Breast epithelium (tissue), 3 donors: ENCODE measurements at regions not wholly inside any gene's neighbourhood (a gene's known extent, or its start where the extent isn't known, plus 50 kb on each side); places are given as distances from the start of the nearest gene placed in this dataset.

Source experiments
- POLR2A ChIP-seq: fragments of 450-650 bp; IDR thresholded peaks from one replicate; pipeline ENCODE4 v1.6.1; 2016; ENCODE audit warnings: antibody characterized with exemption, mild to moderate bottlenecking, moderate library complexity
- TF ChIP-seq, protein P1 (sequence below), 3 donors: fragments of 450-650 bp; IDR thresholded peaks; one replicate each; pipeline ENCODE4 v1.5.1; 2016 to 2017; ENCODE audit warnings: antibody characterized with exemption in 3 of 3, mild to moderate bottlenecking in 3 of 3, moderate library complexity in 3 of 3

DNA sequence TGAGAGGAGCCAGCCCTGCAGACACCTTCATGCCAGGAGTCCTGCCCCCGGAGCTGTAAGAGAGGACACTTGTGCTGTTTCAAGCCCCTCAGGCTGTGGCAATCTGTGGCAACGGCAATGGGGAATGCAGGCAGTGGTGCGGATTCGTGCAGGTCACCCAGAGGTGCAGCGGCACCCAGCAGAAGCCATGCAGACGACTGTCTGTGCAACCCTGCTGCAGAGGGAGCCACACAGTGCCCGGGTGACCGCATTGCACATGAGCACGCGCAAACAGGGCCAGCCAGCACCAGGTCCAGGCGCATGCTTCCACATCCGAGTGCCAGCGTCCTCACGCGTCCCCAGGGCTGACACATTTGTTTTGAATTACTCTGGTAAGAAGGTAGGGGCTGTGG, 84.8 kb upstream of the GPC1 start:
- no peak for TF ChIP-seq POLR2A
- TF ChIP-seq, protein P1, sequence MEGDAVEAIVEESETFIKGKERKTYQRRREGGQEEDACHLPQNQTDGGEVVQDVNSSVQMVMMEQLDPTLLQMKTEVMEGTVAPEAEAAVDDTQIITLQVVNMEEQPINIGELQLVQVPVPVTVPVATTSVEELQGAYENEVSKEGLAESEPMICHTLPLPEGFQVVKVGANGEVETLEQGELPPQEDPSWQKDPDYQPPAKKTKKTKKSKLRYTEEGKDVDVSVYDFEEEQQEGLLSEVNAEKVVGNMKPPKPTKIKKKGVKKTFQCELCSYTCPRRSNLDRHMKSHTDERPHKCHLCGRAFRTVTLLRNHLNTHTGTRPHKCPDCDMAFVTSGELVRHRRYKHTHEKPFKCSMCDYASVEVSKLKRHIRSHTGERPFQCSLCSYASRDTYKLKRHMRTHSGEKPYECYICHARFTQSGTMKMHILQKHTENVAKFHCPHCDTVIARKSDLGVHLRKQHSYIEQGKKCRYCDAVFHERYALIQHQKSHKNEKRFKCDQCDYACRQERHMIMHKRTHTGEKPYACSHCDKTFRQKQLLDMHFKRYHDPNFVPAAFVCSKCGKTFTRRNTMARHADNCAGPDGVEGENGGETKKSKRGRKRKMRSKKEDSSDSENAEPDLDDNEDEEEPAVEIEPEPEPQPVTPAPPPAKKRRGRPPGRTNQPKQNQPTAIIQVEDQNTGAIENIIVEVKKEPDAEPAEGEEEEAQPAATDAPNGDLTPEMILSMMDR (IDR thresholded peaks at IDR 0.05) = no peak
